Caco-2 (cell line): ENCODE measurements at regions not wholly inside any gene's neighbourhood (a gene's known extent, or its start where the extent isn't known, plus 50 kb on each side); places are given as distances from the start of the nearest gene placed in this dataset.

ENCODE experiments used
- BruUV-seq: library from RNA; stranded (reverse); fragments of 400-500 nt; replicated peaks from 2 replicates; lab custom pipeline; 2021; lab: Mats Ljungman, UMichigan
- CTCF ChIA-PET: fragments of 300-600 bp; sonication (Branson Sonifier 250); formaldehyde crosslinking; loops from one replicate; lab custom pipeline; 2022; ENCODE audit warnings: antibody characterized with exemption; lab: Charles Lee
- POLR2A ChIA-PET: fragments of 300-600 bp; sonication (Branson Sonifier 250); formaldehyde crosslinking; loops from one replicate; lab custom pipeline; 2022; ENCODE audit warnings: antibody characterized with exemption; lab: Charles Lee
- DNase-seq, 2 experiments: peaks; one replicate each; pipeline versions ENCODE4 v3.0.0 to v3.0.0-alpha.2; 2020 to 2022
- H3K27me3 ChIP-seq: replicated peaks from 2 replicates; pipeline ENCODE4 v1.6.0; 2011; ENCODE audit warnings: low read length; ENCODE audit not compliant: control insufficient read depth, insufficient read depth
- H3K36me3 ChIP-seq: 2 replicates; pipeline ENCODE4 v1.5.1; 2011; ENCODE audit warnings: low read length; ENCODE audit not compliant: control insufficient read depth, insufficient read depth
- H3K4me1 ChIP-seq: fragments of 250-450 bp; sonication (Bioruptor Pico); 2 replicates; pipeline ENCODE4 v1.5.1; 2020; ENCODE audit warnings: mild to moderate bottlenecking
- H3K4me3 ChIP-seq: 2 replicates; pipeline ENCODE4 v1.5.1; 2011; ENCODE audit warnings: low read depth, mild to moderate bottlenecking, control low read depth, low read length
- H3K9me3 ChIP-seq: fragments of 250-450 bp; sonication (Bioruptor Pico); 2 replicates; pipeline ENCODE4 v1.5.1; 2020; ENCODE audit warnings: mild to moderate bottlenecking, moderate library complexity
- H3K27ac Mint-ChIP-seq: one replicate; pipeline ENCODE4 v1.8.0; 2022; ENCODE audit warnings: mixed read lengths; ENCODE audit not compliant: unreplicated experiment
- H3K27me3 Mint-ChIP-seq: one replicate; pipeline ENCODE4 v1.8.0; 2022; ENCODE audit warnings: mixed read lengths; ENCODE audit not compliant: insufficient read depth, unreplicated experiment
- H3K36me3 Mint-ChIP-seq: one replicate; pipeline ENCODE4 v1.8.0; 2022; ENCODE audit warnings: mild to moderate bottlenecking, mixed read lengths; ENCODE audit not compliant: insufficient read depth, unreplicated experiment
- H3K4me1 Mint-ChIP-seq: one replicate; pipeline ENCODE4 v1.8.0; 2022; ENCODE audit warnings: low read depth, mixed read lengths; ENCODE audit not compliant: unreplicated experiment
- H3K4me3 Mint-ChIP-seq: one replicate; pipeline ENCODE4 v1.8.0; 2022; ENCODE audit warnings: mild to moderate bottlenecking, moderate library complexity, mixed read lengths; ENCODE audit not compliant: unreplicated experiment
- H3K9me3 Mint-ChIP-seq: one replicate; pipeline ENCODE4 v1.8.0; 2022; ENCODE audit warnings: mixed read lengths; ENCODE audit not compliant: unreplicated experiment
- intact Hi-C: fragments of 100-400 bp; cut with micrococcal nuclease; formaldehyde crosslinking; loops from one replicate; pipeline ENCODE4 v1.10.0; 2022; ENCODE audit not compliant: unreplicated experiment
- TF ChIP-seq, protein P1 (sequence below), 2 experiments: fragments of 200-600 bp in 1 of 2; IDR thresholded peaks; 1 replicate in 1 of 2; 2 replicates in 1 of 2; pipeline versions ENCODE4 v1.5.1 to v1.8.0; 2011 to 2022; ENCODE audit warnings: antibody characterized with exemption in 1 of 2, control low read depth in 1 of 2, inconsistent platforms in 1 of 2, low read depth in 1 of 2, low read length in 1 of 2, mild to moderate bottlenecking in 1 of 2, moderate library complexity in 1 of 2; ENCODE audit not compliant: insufficient read depth in 1 of 2, severe bottlenecking in 1 of 2, unreplicated experiment in 1 of 2

DNA sequence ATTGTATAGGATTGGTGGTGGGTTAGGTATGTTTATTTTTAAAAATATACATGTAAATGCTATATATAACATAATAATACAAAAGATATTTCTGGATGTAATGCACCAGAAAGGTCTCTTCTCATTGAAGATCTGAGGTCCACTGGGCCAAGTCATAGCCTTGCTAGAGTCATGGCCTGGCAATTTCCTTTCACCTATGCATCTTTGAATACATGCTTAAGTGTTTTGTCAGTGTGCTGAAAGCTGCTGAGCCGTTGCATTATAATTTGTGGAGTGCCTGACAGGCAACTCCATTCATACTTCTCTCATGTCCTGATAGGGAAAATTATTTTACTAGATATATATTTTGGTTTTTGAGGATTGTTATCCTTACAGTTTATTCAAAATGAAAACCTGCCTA is 410.2 kb upstream of the CT83 start:
- Mint-ChIP-seq H3K27me3 (no peaks in the 10 kb centered on the region), H3K4me3 (no peak overlapping the region), H3K36me3 (no peaks in the 10 kb centered on the region), H3K27ac (no peak overlapping the region), H3K9me3 (no peaks in the 10 kb centered on the region), H3K4me1 (peaks cover 6% of the 10 kb centered on the region)
- intact Hi-C loops, result no loop called here
- no peaks in the 10 kb centered on the region for H3K27me3 ChIP-seq
- ChIA-PET CTCF (no interaction called here), POLR2A (no interaction called here)
- no peak overlapping the region for H3K4me3 ChIP-seq
- H3K4me1 ChIP-seq, result no peaks in the 10 kb centered on the region
- DNase-seq, result no peak
- TF ChIP-seq, protein P1, sequence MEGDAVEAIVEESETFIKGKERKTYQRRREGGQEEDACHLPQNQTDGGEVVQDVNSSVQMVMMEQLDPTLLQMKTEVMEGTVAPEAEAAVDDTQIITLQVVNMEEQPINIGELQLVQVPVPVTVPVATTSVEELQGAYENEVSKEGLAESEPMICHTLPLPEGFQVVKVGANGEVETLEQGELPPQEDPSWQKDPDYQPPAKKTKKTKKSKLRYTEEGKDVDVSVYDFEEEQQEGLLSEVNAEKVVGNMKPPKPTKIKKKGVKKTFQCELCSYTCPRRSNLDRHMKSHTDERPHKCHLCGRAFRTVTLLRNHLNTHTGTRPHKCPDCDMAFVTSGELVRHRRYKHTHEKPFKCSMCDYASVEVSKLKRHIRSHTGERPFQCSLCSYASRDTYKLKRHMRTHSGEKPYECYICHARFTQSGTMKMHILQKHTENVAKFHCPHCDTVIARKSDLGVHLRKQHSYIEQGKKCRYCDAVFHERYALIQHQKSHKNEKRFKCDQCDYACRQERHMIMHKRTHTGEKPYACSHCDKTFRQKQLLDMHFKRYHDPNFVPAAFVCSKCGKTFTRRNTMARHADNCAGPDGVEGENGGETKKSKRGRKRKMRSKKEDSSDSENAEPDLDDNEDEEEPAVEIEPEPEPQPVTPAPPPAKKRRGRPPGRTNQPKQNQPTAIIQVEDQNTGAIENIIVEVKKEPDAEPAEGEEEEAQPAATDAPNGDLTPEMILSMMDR (IDR thresholded peaks at IDR 0.05; ENCODE audit: insufficient read depth in 1 of 2, low read depth in 1 of 2, low read length in 1 of 2, severe bottlenecking in 1 of 2, unreplicated experiment in 1 of 2), result no peak
- H3K36me3 ChIP-seq, result no peaks in the 10 kb centered on the region
- no TSS peak for BruUV-seq
- H3K9me3 ChIP-seq, result no peaks in the 10 kb centered on the region

GRCh38 chrX:116863029-116863428 is 400.3 kb upstream of the CT83 start:
- no peak for DNase-seq
- TF ChIP-seq, protein P1 (IDR thresholded peaks at IDR 0.05; ENCODE audit: insufficient read depth in 1 of 2, low read depth in 1 of 2, low read length in 1 of 2, severe bottlenecking in 1 of 2, unreplicated experiment in 1 of 2), result no peak
- Mint-ChIP-seq H3K4me1 (no peaks in the 10 kb centered on the region), H3K36me3 (no peaks in the 10 kb centered on the region), H3K9me3 (no peaks in the 10 kb centered on the region), H3K27ac (no peak overlapping the region), H3K27me3 (no peaks in the 10 kb centered on the region), H3K4me3 (no peak overlapping the region)
- Histone ChIP-seq H3K9me3 (no peaks in the 10 kb centered on the region), H3K4me1 (no peaks in the 10 kb centered on the region), H3K27me3 (no peaks in the 10 kb centered on the region), H3K4me3 (no peak overlapping the region), H3K36me3 (no peaks in the 10 kb centered on the region)
- intact Hi-C loops, result no loop called here
- BruUV-seq, result no TSS peak
- POLR2A ChIA-PET, result no interaction called here
- CTCF ChIA-PET, result no interaction called here

- no peaks in the 10 kb centered on the region for H3K36me3 Mint-ChIP-seq
- POLR2A ChIA-PET, result no interaction called here
- no TSS peak for BruUV-seq
- TF ChIP-seq, protein P1 (IDR thresholded peaks at IDR 0.05; ENCODE audit: insufficient read depth in 1 of 2, low read depth in 1 of 2, low read length in 1 of 2, severe bottlenecking in 1 of 2, unreplicated experiment in 1 of 2), result no peak
- Histone ChIP-seq H3K36me3 (no peaks in the 10 kb centered on the region), H3K4me1 (no peaks in the 10 kb centered on the region), H3K4me3 (no peak overlapping the region), H3K27me3 (no peaks in the 10 kb centered on the region), H3K9me3 (no peaks in the 10 kb centered on the region)
- intact Hi-C loops, result no loop called here
- no peak overlapping the region for H3K27ac Mint-ChIP-seq
- no peak for DNase-seq
- no peaks in the 10 kb centered on the region for H3K4me1 Mint-ChIP-seq
- no peaks in the 10 kb centered on the region for H3K9me3 Mint-ChIP-seq
- H3K4me3 Mint-ChIP-seq, result no peak overlapping the region
- CTCF ChIA-PET, result no interaction called here
- no peaks in the 10 kb centered on the region for H3K27me3 Mint-ChIP-seq
These were observed 399.6 kb upstream of the CT83 start for GRCh38 chrX:116862340-116862739.
